ENCODE measurements at regions not wholly inside any gene's neighbourhood (a gene's known extent, or its start where the extent isn't known, plus 50 kb on each side); places are given as distances from the start of the nearest gene placed in this dataset.

DNA sequence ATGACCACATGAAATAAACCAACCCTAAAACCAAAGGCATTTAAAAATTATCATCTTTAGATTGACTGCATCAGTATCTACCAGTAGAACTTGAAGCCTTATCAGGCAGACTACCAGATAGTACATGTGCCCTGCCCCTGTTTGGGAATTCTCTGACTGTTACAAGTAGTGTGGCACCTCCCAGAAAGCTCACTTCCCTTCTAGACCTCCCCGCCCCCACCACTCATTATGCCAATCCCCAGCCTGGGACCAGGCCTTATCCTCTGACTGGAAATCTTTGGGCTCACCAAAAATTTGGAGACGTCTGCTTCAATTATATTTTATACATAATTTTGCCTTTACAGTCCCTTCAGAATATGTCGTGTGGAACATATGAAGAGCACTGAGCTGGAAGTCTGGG is 155.6 kb downstream of the TFAP2B start:
- Histone ChIP-seq H3K27me3 (no peaks in the 10 kb centered on the region), H3K9me3 (no peaks in the 10 kb centered on the region), H3K4me1 (no peaks in the 10 kb centered on the region), H3K36me3 (no peaks in the 10 kb centered on the region), H3K27ac (no peak overlapping the region), H3K4me3 (no peak overlapping the region)
- DNase-seq: no peak
- intact Hi-C loops (cut with DNase I; ENCODE audit: low total_unique reads): no loop called here
- no peak for TF ChIP-seq EP300 (IDR thresholded peaks at IDR 0.05)
- no peak for TF ChIP-seq POLR2A (IDR thresholded peaks at IDR 0.05)
- no peak for TF ChIP-seq POLR2AphosphoS5 (IDR thresholded peaks at IDR 0.05)
- TF ChIP-seq, protein P1, sequence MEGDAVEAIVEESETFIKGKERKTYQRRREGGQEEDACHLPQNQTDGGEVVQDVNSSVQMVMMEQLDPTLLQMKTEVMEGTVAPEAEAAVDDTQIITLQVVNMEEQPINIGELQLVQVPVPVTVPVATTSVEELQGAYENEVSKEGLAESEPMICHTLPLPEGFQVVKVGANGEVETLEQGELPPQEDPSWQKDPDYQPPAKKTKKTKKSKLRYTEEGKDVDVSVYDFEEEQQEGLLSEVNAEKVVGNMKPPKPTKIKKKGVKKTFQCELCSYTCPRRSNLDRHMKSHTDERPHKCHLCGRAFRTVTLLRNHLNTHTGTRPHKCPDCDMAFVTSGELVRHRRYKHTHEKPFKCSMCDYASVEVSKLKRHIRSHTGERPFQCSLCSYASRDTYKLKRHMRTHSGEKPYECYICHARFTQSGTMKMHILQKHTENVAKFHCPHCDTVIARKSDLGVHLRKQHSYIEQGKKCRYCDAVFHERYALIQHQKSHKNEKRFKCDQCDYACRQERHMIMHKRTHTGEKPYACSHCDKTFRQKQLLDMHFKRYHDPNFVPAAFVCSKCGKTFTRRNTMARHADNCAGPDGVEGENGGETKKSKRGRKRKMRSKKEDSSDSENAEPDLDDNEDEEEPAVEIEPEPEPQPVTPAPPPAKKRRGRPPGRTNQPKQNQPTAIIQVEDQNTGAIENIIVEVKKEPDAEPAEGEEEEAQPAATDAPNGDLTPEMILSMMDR (IDR thresholded peaks at IDR 0.05): no peak
- 78 to 87% (median 81%) methylated on average over 3 of the region's 3 CpGs for WGBS, 5 donors

- no peak for DNase-seq
- H3K4me3 ChIP-seq: no peak overlapping the region
- H3K36me3 ChIP-seq: no peaks in the 10 kb centered on the region
- H3K9me3 ChIP-seq: no peaks in the 10 kb centered on the region
- 61 to 69% (median 64%) methylated on average over 2 of the region's 2 CpGs for WGBS, 5 donors
- no peaks in the 10 kb centered on the region for H3K4me1 ChIP-seq
- H3K27me3 ChIP-seq: no peaks in the 10 kb centered on the region
- H3K27ac ChIP-seq: no peak overlapping the region
- no peak for TF ChIP-seq EP300 (IDR thresholded peaks at IDR 0.05)
- TF ChIP-seq POLR2A (IDR thresholded peaks at IDR 0.05): no peak
- TF ChIP-seq POLR2AphosphoS5 (IDR thresholded peaks at IDR 0.05): no peak
- TF ChIP-seq, protein P1 (IDR thresholded peaks at IDR 0.05): no peak
- intact Hi-C loops (cut with DNase I; ENCODE audit: low total_unique reads): no loop called here
Observed at GRCh38 chr6:50975216-50975615, 156.5 kb downstream of the TFAP2B start.

DNA sequence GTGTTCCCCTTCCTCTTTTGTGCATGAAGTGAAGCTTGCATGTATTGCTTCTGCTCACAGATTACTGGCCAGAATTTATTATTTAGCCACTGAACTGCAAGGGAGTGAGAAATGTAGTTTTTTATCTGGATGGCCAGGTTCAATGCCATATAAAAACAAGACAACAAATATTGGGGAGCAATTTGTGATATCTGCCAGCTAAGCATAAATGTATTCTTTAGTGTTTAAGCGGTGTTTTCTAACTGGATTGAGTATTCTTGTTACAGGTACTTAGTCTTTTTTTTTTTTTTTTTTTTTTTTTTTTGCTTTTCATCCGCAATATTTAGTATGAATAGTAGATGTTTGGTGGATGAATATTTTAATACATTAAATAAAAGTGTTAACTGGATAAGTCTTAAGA is 158.2 kb downstream of the TFAP2B start:
- no peaks in the 10 kb centered on the region for H3K36me3 ChIP-seq
- 90 to 100% (median 94%) methylated on average over 2 of the region's 2 CpGs for WGBS, 5 donors

DNA sequence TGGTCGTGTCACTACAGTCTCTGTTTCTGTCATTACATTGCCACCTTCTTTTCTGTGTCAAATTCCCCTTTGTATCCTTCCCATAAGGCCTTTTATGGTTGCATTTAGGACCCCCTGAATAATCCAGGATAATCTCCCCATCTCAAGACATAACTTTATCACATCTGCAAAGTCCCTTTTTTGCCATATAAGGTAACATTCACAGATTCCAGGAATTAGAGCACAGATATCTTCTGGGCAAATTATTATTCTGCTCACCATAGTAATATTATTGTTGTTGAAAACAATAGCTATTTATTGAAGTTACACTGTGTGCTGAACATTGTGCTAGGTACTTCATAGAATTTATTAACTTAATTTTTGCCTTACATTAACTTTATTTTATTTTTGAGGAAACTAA is 159.1 kb downstream of the TFAP2B start:
- no peaks in the 10 kb centered on the region for H3K27me3 ChIP-seq
- no peaks in the 10 kb centered on the region for H3K4me1 ChIP-seq
- intact Hi-C loops (cut with DNase I; ENCODE audit: low total_unique reads): no loop called here
- no peak overlapping the region for H3K27ac ChIP-seq
- TF ChIP-seq EP300 (IDR thresholded peaks at IDR 0.05): no peak
- H3K9me3 ChIP-seq: no peaks in the 10 kb centered on the region
- H3K36me3 ChIP-seq: no peaks in the 10 kb centered on the region
- no peak overlapping the region for H3K4me3 ChIP-seq
- no peak for DNase-seq
- 50 to 87% (median 75%) methylated on average over 1 of the region's 1 CpG for WGBS, 5 donors

More for the DNA sequence above, 158.2 kb downstream of the TFAP2B start:
- DNase-seq: no peak
- Histone ChIP-seq H3K9me3 (no peaks in the 10 kb centered on the region), H3K27me3 (no peaks in the 10 kb centered on the region), H3K27ac (no peak overlapping the region), H3K4me3 (no peak overlapping the region), H3K4me1 (no peaks in the 10 kb centered on the region)
- intact Hi-C loops (cut with DNase I; ENCODE audit: low total_unique reads): no loop called here
- no peak for TF ChIP-seq POLR2AphosphoS5 (IDR thresholded peaks at IDR 0.05)
- TF ChIP-seq POLR2A (IDR thresholded peaks at IDR 0.05): no peak
- TF ChIP-seq, protein P1 (IDR thresholded peaks at IDR 0.05): no peak
- TF ChIP-seq EP300 (IDR thresholded peaks at IDR 0.05): no peak

DNA sequence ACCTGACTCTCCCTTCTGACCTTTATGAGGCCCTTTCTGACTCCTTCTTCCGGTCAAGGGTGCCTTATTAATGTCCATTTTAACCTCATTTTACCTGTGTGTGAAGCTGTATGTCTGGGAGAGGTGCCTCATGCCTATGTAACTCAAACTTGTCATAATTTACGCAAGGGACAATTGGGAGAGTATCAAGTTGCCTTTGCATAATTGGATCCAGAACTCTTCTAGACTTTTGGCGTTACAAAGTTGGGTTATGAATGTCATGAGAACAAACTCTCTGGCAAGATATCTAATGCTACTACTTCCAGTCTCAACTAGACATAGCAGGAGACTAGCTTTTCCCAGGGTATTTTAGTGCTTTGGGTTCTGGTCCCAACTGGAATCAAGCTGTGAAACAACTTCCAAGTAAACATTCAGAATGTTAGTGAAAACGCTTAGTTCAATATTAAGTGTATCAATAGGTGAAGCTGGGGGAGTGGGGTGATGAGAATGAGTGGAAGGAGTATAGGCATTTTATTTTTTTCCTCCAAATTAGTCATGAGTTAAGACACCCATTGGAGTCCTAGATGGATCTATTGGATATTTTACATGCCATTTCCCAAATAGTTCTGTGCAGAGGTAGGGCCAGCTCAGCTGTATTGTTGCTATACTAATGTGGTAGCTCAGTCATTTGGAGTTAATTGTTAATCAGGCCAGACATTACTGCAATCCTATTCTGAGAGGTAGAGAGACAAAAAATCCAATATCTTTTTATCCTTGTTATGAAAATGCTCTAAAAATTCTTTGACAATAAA is 159.9 kb downstream of the TFAP2B start:
- 52 to 83% (median 77%) methylated on average over 4 of the region's 4 CpGs for WGBS, 5 donors
- Histone ChIP-seq H3K4me3 (no peak overlapping the region), H3K27ac (no peak overlapping the region), H3K36me3 (no peaks in the 10 kb centered on the region), H3K4me1 (no peaks in the 10 kb centered on the region), H3K27me3 (no peaks in the 10 kb centered on the region), H3K9me3 (no peaks in the 10 kb centered on the region)
- DNase-seq: no peak
- intact Hi-C loops (cut with DNase I; ENCODE audit: low total_unique reads): no loop called here
- no peak for TF ChIP-seq EP300 (IDR thresholded peaks at IDR 0.05)
- no peak for TF ChIP-seq POLR2A (IDR thresholded peaks at IDR 0.05)
- TF ChIP-seq, protein P1 (IDR thresholded peaks at IDR 0.05): no peak
- no peak for TF ChIP-seq POLR2AphosphoS5 (IDR thresholded peaks at IDR 0.05)

Data from stomach (tissue), 8 donors.